GM23338 (cell line): ENCODE measurements at regions not wholly inside any gene's neighbourhood (a gene's known extent, or its start where the extent isn't known, plus 50 kb on each side); places are given as distances from the start of the nearest gene placed in this dataset.

Experiments
- ATAC-seq: fragments of 200-7000 bp; cut with Tn5 transposase; 3 replicates; pipeline ENCODE4 v1.9.1; 2020
- DNase-seq: peaks from one replicate; pipeline ENCODE4 v3.0.0-alpha.2; 2015; ENCODE audit warnings: low spot score
- H2AFZ ChIP-seq: fragments of 200-600 bp; sonication (generic); 2 replicates; pipeline ENCODE4 v1.8.0; 2016; ENCODE audit warnings: antibody characterized with exemption, mild to moderate bottlenecking, moderate library complexity
- H3F3A ChIP-seq: fragments of 200-600 bp; sonication (generic); replicated peaks from 2 replicates; pipeline ENCODE4 v1.8.0; 2017; ENCODE audit warnings: antibody characterized with exemption, mixed run types, low read depth
- H3K27ac ChIP-seq: fragments of 200-600 bp; sonication (generic); 2 replicates; pipeline ENCODE4 v1.6.1; 2016; ENCODE audit warnings: low read depth
- H3K27me3 ChIP-seq: fragments of 200-600 bp; sonication (generic); 2 replicates; pipeline ENCODE4 v1.8.0; 2016; ENCODE audit warnings: mild to moderate bottlenecking, mixed run types, moderate library complexity; ENCODE audit not compliant: insufficient read depth
- H3K36me3 ChIP-seq: fragments of 200-600 bp; sonication (generic); 2 replicates; pipeline ENCODE4 v1.8.0; 2016; ENCODE audit warnings: mild to moderate bottlenecking; ENCODE audit not compliant: insufficient read depth
- H3K4me1 ChIP-seq: fragments of 200-600 bp; sonication (generic); 2 replicates; pipeline ENCODE4 v1.8.0; 2016; ENCODE audit warnings: mild to moderate bottlenecking, moderate library complexity; ENCODE audit not compliant: insufficient read depth
- H3K4me2 ChIP-seq: fragments of 200-600 bp; sonication (generic); 2 replicates; pipeline ENCODE4 v1.7.1; 2017; ENCODE audit warnings: mixed run types
- H3K4me3 ChIP-seq: fragments of 200-600 bp; sonication (generic); 2 replicates; pipeline ENCODE4 v1.6.1; 2016; ENCODE audit warnings: mixed run types
- H3K79me2 ChIP-seq: fragments of 200-600 bp; sonication (generic); replicated peaks from 2 replicates; pipeline ENCODE4 v1.8.0; 2017; ENCODE audit warnings: mild to moderate bottlenecking; ENCODE audit not compliant: insufficient read depth
- H3K9me2 ChIP-seq: fragments of 200-600 bp; sonication (generic); 2 replicates; pipeline ENCODE4 v1.8.0; 2017; ENCODE audit not compliant: insufficient read depth
- H4K20me1 ChIP-seq: fragments of 200-600 bp; sonication (generic); replicated peaks from 2 replicates; pipeline ENCODE4 v1.8.0; 2017; ENCODE audit warnings: mild to moderate bottlenecking; ENCODE audit not compliant: insufficient read depth
- H3K27ac Mint-ChIP-seq: 2 replicates; pipeline ENCODE4 v1.8.0; 2020; ENCODE audit warnings: inconsistent platforms, mild to moderate bottlenecking, moderate library complexity, mixed read lengths
- H3K27me3 Mint-ChIP-seq: 3 replicates; pipeline ENCODE4 v1.8.0; 2022; ENCODE audit warnings: low read depth, mild to moderate bottlenecking, moderate library complexity, mixed read lengths, inconsistent platforms; ENCODE audit not compliant: insufficient read depth, poor library complexity
- H3K36me3 Mint-ChIP-seq: 3 replicates; pipeline ENCODE4 v1.8.0; 2021; ENCODE audit warnings: low read depth, mild to moderate bottlenecking, inconsistent platforms, moderate library complexity, mixed read lengths
- H3K4me1 Mint-ChIP-seq: 3 replicates; pipeline ENCODE4 v1.8.0; 2020; ENCODE audit warnings: mild to moderate bottlenecking, inconsistent platforms, mixed read lengths
- H3K4me3 Mint-ChIP-seq: 3 replicates; pipeline ENCODE4 v1.8.0; 2021; ENCODE audit warnings: moderate library complexity, mild to moderate bottlenecking, inconsistent platforms, mixed read lengths
- H3K9me3 Mint-ChIP-seq: 3 replicates; pipeline ENCODE4 v1.8.0; 2020; ENCODE audit warnings: moderate library complexity, mild to moderate bottlenecking, inconsistent platforms, mixed read lengths
- CREB1 ChIP-seq: fragments of 250-450 bp; sonication (Bioruptor Pico); IDR thresholded peaks from 2 replicates; pipeline ENCODE4 v1.5.0; 2020; ENCODE audit warnings: low read depth, mild to moderate bottlenecking, moderate library complexity
- ETS1 ChIP-seq: IDR thresholded peaks from 2 replicates; pipeline ENCODE4 v1.6.1; 2016; ENCODE audit warnings: antibody characterized with exemption
- EZH2phosphoT487 ChIP-seq: fragments of 200-600 bp; sonication (generic); IDR thresholded peaks from one replicate; pipeline ENCODE4 v1.8.1; 2018; ENCODE audit warnings: antibody characterized with exemption; ENCODE audit not compliant: unreplicated experiment
- JUNB ChIP-seq: IDR thresholded peaks from one replicate; pipeline ENCODE4 v1.6.1; 2016; ENCODE audit warnings: antibody characterized with exemption; ENCODE audit not compliant: unreplicated experiment
- NANOG ChIP-seq: IDR thresholded peaks from 2 replicates; pipeline ENCODE4 v1.6.1; 2016; ENCODE audit warnings: antibody characterized with exemption, borderline replicate concordance
- REST ChIP-seq: IDR thresholded peaks from one replicate; pipeline ENCODE4 v1.6.1; 2018; ENCODE audit warnings: antibody characterized with exemption; ENCODE audit not compliant: unreplicated experiment
- STAT1 ChIP-seq: IDR thresholded peaks from one replicate; pipeline ENCODE4 v1.6.1; 2016; ENCODE audit warnings: antibody characterized with exemption; ENCODE audit not compliant: unreplicated experiment
- ZNF114 ChIP-seq: fragments of 250-450 bp; sonication (Bioruptor Pico); IDR thresholded peaks from 2 replicates; pipeline ENCODE4 v1.5.0; 2020; ENCODE audit warnings: mild to moderate bottlenecking, moderate library complexity
- ZNF331 ChIP-seq: fragments of 250-450 bp; sonication (Bioruptor Pico); IDR thresholded peaks from 2 replicates; pipeline ENCODE4 v1.5.0; 2020; ENCODE audit warnings: low read depth, mild to moderate bottlenecking, moderate library complexity
- ZNF462 ChIP-seq: fragments of 250-450 bp; sonication (Bioruptor Pico); IDR thresholded peaks from 2 replicates; pipeline ENCODE4 v1.5.0; 2020; ENCODE audit warnings: mild to moderate bottlenecking, moderate library complexity

- TF ChIP-seq JUNB (no peak), CREB1 (no peak), REST (no peak)
Measured at GRCh38 chr18:78246050-78246449, 733.6 kb upstream of the SALL3 start (continued).

- Mint-ChIP-seq H3K4me1 (no peaks in the 10 kb centered on the region), H3K27me3 (peaks cover 8% of the 10 kb centered on the region), H3K36me3 (peaks cover 52% of the 10 kb centered on the region), H3K9me3 (peaks cover 94% of the 10 kb centered on the region), H3K4me3 (no peak overlapping the region), H3K27ac (no peak overlapping the region)
- ATAC-seq, result no peak
- Histone ChIP-seq H3K4me2 (no peak overlapping the region), H3K9me2 (no peaks in the 10 kb centered on the region), H3K4me3 (no peak overlapping the region), H3K27ac (no peak overlapping the region), H3K27me3 (no peaks in the 10 kb centered on the region), H4K20me1 (no peaks in the 10 kb centered on the region), H3K79me2 (no peaks in the 10 kb centered on the region), H3F3A (no peaks in the 10 kb centered on the region), H3K4me1 (no peaks in the 10 kb centered on the region), H2AFZ (no peak overlapping the region), H3K36me3 (0 out of 2 replicates have a peak, but pooled peaks cover 5% of the 10 kb centered on the region)
- no peak for DNase-seq
- TF ChIP-seq REST (no peak), ZNF462 (CRISPR knock-in tag) (no peak), ETS1 (no peak), ZNF331 (CRISPR knock-in tag) (no peak), STAT1 (no peak), ZNF114 (no peak), EZH2phosphoT487 (no peak), NANOG (no peak)
Measured at GRCh38 chr18:78246588-78246987, 733.0 kb upstream of the SALL3 start.
